HL-60 (cell line): ENCODE measurements at regions not wholly inside any gene's neighbourhood (a gene's known extent, or its start where the extent isn't known, plus 50 kb on each side); places are given as distances from the start of the nearest gene placed in this dataset.

Experiments used
- CTCF ChIP-seq: IDR thresholded peaks from one replicate; pipeline ENCODE4 v1.5.1; 2011; ENCODE audit warnings: low read length, control low read depth, inconsistent platforms; ENCODE audit not compliant: insufficient read depth
- POLR2AphosphoS5 ChIP-seq: IDR thresholded peaks from 2 replicates; pipeline ENCODE4 v1.6.1; 2012; ENCODE audit warnings: low read depth
- REST ChIP-seq: IDR thresholded peaks from 2 replicates; pipeline ENCODE4 v1.6.1; 2012; ENCODE audit warnings: low read depth; ENCODE audit not compliant: insufficient replicate concordance

GRCh38 chr16:13568803-13569202, 351.2 kb upstream of the ERCC4 start:
- TF ChIP-seq POLR2AphosphoS5 (no peak), CTCF (no peak), REST (no peak)
